A673 (cell line): ENCODE measurements at regions not wholly inside any gene's neighbourhood (a gene's known extent, or its start where the extent isn't known, plus 50 kb on each side); places are given as distances from the start of the nearest gene placed in this dataset.

Source experiments
- EZH2 ChIP-seq: fragments of 200-600 bp; sonication (generic); IDR thresholded peaks from 2 replicates; pipeline ENCODE4 v1.6.1; 2017; ENCODE audit warnings: borderline replicate concordance, low read depth, mild to moderate bottlenecking, mixed read lengths, antibody characterized with exemption, low read length; ENCODE audit not compliant: poor library complexity, severe bottlenecking
- TF ChIP-seq, protein P1 (sequence below): fragments of 300-800, 200-600 bp; sonication (generic); conservative IDR thresholded peaks from 2 replicates; pipeline ENCODE4 v1.5.1; 2017; ENCODE audit warnings: low read depth, mild to moderate bottlenecking, antibody characterized with exemption, low read length, moderate library complexity, mixed read lengths

DNA sequence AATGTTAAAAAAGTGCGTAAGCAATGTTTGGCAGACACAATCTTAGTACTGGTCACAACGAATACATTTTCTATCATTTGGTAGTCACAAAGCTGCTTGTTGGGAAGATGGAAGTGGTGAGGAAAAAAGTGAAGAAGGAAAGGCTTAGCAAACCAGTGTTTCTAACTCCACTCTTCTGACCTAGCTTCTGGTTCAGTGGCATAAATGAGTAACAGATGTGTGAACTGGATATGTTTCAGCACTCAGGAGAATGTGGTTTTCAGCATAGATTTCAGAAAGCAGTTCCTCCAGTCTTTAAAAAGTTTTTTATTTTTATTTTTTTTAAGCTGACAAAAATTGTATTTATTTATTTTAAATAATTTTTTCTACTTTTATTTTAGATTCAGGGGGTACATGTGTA, 357.1 kb downstream of the CPS1 start:
- TF ChIP-seq, protein P1, sequence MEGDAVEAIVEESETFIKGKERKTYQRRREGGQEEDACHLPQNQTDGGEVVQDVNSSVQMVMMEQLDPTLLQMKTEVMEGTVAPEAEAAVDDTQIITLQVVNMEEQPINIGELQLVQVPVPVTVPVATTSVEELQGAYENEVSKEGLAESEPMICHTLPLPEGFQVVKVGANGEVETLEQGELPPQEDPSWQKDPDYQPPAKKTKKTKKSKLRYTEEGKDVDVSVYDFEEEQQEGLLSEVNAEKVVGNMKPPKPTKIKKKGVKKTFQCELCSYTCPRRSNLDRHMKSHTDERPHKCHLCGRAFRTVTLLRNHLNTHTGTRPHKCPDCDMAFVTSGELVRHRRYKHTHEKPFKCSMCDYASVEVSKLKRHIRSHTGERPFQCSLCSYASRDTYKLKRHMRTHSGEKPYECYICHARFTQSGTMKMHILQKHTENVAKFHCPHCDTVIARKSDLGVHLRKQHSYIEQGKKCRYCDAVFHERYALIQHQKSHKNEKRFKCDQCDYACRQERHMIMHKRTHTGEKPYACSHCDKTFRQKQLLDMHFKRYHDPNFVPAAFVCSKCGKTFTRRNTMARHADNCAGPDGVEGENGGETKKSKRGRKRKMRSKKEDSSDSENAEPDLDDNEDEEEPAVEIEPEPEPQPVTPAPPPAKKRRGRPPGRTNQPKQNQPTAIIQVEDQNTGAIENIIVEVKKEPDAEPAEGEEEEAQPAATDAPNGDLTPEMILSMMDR: no peak
- no peak for TF ChIP-seq EZH2
